Thyroid gland (tissue), 4 donors: ENCODE measurements at regions not wholly inside any gene's neighbourhood (a gene's known extent, or its start where the extent isn't known, plus 50 kb on each side); places are given as distances from the start of the nearest gene placed in this dataset.

Experiments used
- DNase-seq, 2 donors: peaks; one replicate each; pipeline ENCODE4 v3.0.0-alpha.2; 2019
- H3K27ac ChIP-seq, 3 donors: fragments of 200-600 bp; sonication (generic); 1 replicate in 2 of 3; 2 replicates in 1 of 3; pipeline ENCODE4 v1.5.1; 2016 to 2019; ENCODE audit warnings: mild to moderate bottlenecking in 1 of 3, moderate library complexity in 1 of 3
- H3K27me3 ChIP-seq: fragments of 200-600 bp; sonication (generic); one replicate; pipeline ENCODE4 v1.5.1; 2019
- H3K36me3 ChIP-seq, 2 donors: fragments of 200-600 bp; sonication (generic); one replicate each; pipeline ENCODE4 v1.5.1; 2016 to 2019
- H3K4me1 ChIP-seq, 2 donors: fragments of 200-600 bp; sonication (generic); one replicate each; pipeline ENCODE4 v1.5.1; 2017 to 2019
- H3K4me3 ChIP-seq, 3 donors: fragments of 200-600 bp; sonication (generic); replicated peaks in 1 of 3; 1 replicate in 2 of 3; 2 replicates in 1 of 3; pipeline ENCODE4 v1.5.1; 2016; ENCODE audit warnings: mild to moderate bottlenecking in 1 of 3
- H3K9me3 ChIP-seq: fragments of 200-600 bp; sonication (generic); one replicate; pipeline ENCODE4 v1.5.1; 2017
- CTCF ChIP-seq, 6 experiments: fragments of 200-600 bp in 3 of 6; fragments of 450-650 bp in 3 of 6; sonication (generic) in 3 of 6; IDR thresholded peaks; one replicate each; pipeline ENCODE4 v1.5.1; 2016 to 2019; ENCODE audit warnings: antibody characterized with exemption in 6 of 6, mild to moderate bottlenecking in 2 of 6, inconsistent platforms in 1 of 6, moderate library complexity in 1 of 6
- POLR2A ChIP-seq, 2 donors: fragments of 450-650 bp; IDR thresholded peaks; one replicate each; pipeline ENCODE4 v1.6.1; 2017; ENCODE audit warnings: antibody characterized with exemption in 2 of 2, mild to moderate bottlenecking in 2 of 2, moderate library complexity in 1 of 2
- WGBS, 2 donors: methylation state at CpG; one replicate each; pipeline ENCODE4 v1.1.5; 2017; 5-methylcytosine and 5-hydroxymethylcytosine counted together
- intact Hi-C: fragments of 100-400 bp; cut with DNase I; formaldehyde crosslinking; loops from one replicate; pipeline ENCODE4 v1.15.1; 2023

GRCh38 chr6:76683985-76684384, 611.5 kb upstream of the IMPG1 start:
- Histone ChIP-seq H3K36me3 (no peaks in the 10 kb centered on the region), H3K4me3 (no peak overlapping the region), H3K4me1 (no peaks in the 10 kb centered on the region), H3K9me3 (no peaks in the 10 kb centered on the region), H3K27ac (no peak overlapping the region), H3K27me3 (no peaks in the 10 kb centered on the region)
- 63 to 64% methylated on average over 2 of the region's 2 CpGs for WGBS, 2 donors
- TF ChIP-seq CTCF (IDR thresholded peaks at IDR 0.05) (no peak), POLR2A (IDR thresholded peaks at IDR 0.05) (no peak)
- no peak for DNase-seq
- intact Hi-C loops: no loop called here

GRCh38 chr6:76682842-76683241, 610.4 kb upstream of the IMPG1 start:
- Histone ChIP-seq H3K9me3 (no peaks in the 10 kb centered on the region), H3K36me3 (no peaks in the 10 kb centered on the region), H3K27ac (no peak overlapping the region), H3K27me3 (no peaks in the 10 kb centered on the region), H3K4me3 (no peak overlapping the region), H3K4me1 (no peaks in the 10 kb centered on the region)
- intact Hi-C loops: no loop called here
- no peak for DNase-seq
- TF ChIP-seq CTCF (IDR thresholded peaks at IDR 0.05) (peak in 3 of 6 experiments; percentile 16 to 40 (median 39)), POLR2A (IDR thresholded peaks at IDR 0.05) (no peak)
- WGBS, 2 donors: 18 to 25% methylated on average over 1 of the region's 1 CpG

- no peak overlapping the region for H3K27ac ChIP-seq
- H3K27me3 ChIP-seq: no peaks in the 10 kb centered on the region
- H3K9me3 ChIP-seq: no peaks in the 10 kb centered on the region
- TF ChIP-seq CTCF (IDR thresholded peaks at IDR 0.05) (no peak), POLR2A (IDR thresholded peaks at IDR 0.05) (no peak)
- DNase-seq: no peak
- intact Hi-C loops: no loop called here
- no peaks in the 10 kb centered on the region for H3K36me3 ChIP-seq
- no peak overlapping the region for H3K4me3 ChIP-seq
- H3K4me1 ChIP-seq: no peaks in the 10 kb centered on the region
These were observed 609.3 kb upstream of the IMPG1 start for GRCh38 chr6:76681781-76682180.

GRCh38 chr6:76677017-76677416, 604.6 kb upstream of the IMPG1 start:
- no peak for TF ChIP-seq CTCF (IDR thresholded peaks at IDR 0.05)
- TF ChIP-seq POLR2A (IDR thresholded peaks at IDR 0.05): no peak
- 62 to 87% methylated on average over 2 of the region's 2 CpGs for WGBS, 2 donors
- H3K4me1 ChIP-seq: no peaks in the 10 kb centered on the region
- no peak for DNase-seq
- H3K27me3 ChIP-seq: no peaks in the 10 kb centered on the region
- no peak overlapping the region for H3K27ac ChIP-seq
- H3K9me3 ChIP-seq: no peaks in the 10 kb centered on the region
- no peak overlapping the region for H3K4me3 ChIP-seq
- intact Hi-C loops: no loop called here
- H3K36me3 ChIP-seq: no peaks in the 10 kb centered on the region

GRCh38 chr6:76671751-76672150, 599.3 kb upstream of the IMPG1 start:
- Histone ChIP-seq H3K36me3 (no peaks in the 10 kb centered on the region), H3K4me1 (no peaks in the 10 kb centered on the region), H3K27ac (no peak overlapping the region), H3K9me3 (no peaks in the 10 kb centered on the region), H3K27me3 (no peaks in the 10 kb centered on the region), H3K4me3 (no peak overlapping the region)
- TF ChIP-seq CTCF (IDR thresholded peaks at IDR 0.05) (no peak), POLR2A (IDR thresholded peaks at IDR 0.05) (no peak)
- DNase-seq: no peak
- WGBS, 2 donors: 58 to 64% methylated on average over 4 of the region's 4 CpGs
- intact Hi-C loops: no loop called here
